ENCODE measurements at regions not wholly inside any gene's neighbourhood (a gene's known extent, or its start where the extent isn't known, plus 50 kb on each side); places are given as distances from the start of the nearest gene placed in this dataset.

DNA sequence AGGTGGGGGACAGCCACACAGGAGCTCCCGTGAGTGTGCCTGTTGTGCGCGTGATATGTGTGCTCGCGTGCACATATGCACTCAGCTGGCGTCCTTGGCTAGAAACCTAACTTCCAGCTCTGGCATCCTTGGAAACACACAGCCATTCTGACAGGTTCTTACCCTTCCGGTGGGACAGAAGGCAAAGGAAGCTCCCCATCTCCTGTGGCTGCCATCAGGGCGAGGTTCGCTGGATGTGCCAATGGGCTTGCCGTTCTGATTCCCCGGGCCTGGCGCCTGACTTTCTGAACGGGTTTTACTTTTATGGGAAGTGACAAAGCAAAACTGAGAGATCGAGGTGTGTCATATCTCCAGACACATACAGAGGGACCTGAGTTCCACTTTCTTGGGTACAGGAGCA is 124.7 kb downstream of the PAPOLA start:
- TF ChIP-seq EZH2phosphoT487 (IDR thresholded peaks at IDR 0.05; ENCODE audit: low read depth, severe bottlenecking, unreplicated experiment) (no peak), EZH2 (IDR thresholded peaks at IDR 0.05; ENCODE audit: borderline replicate concordance) (no peak), CTCF (IDR thresholded peaks at IDR 0.05; ENCODE audit: poor library complexity) (no peak)
- no peaks in the 10 kb centered on the region for H3K27me3 ChIP-seq

GRCh38 chr14:96627386-96627785 is 125.2 kb downstream of the PAPOLA start:
- no peaks in the 10 kb centered on the region for H3K79me2 ChIP-seq
- H3K27ac ChIP-seq = no peak overlapping the region
- DNase-seq (ENCODE audit: low spot score) = no peak
- H3K9me2 ChIP-seq (replicated peaks; ENCODE audit: insufficient read depth) = no peaks in the 10 kb centered on the region
- no peak overlapping the region for H2AFZ ChIP-seq
- no peaks in the 10 kb centered on the region for H3K27me3 ChIP-seq
- H4K20me1 ChIP-seq (ENCODE audit: insufficient read depth, poor library complexity, severe bottlenecking) = no peaks in the 10 kb centered on the region
- no peak for TF ChIP-seq EZH2phosphoT487 (IDR thresholded peaks at IDR 0.05; ENCODE audit: low read depth, severe bottlenecking, unreplicated experiment)
- TF ChIP-seq EZH2 (IDR thresholded peaks at IDR 0.05; ENCODE audit: borderline replicate concordance) = no peak
- no peak for TF ChIP-seq CTCF (IDR thresholded peaks at IDR 0.05; ENCODE audit: poor library complexity)
- H3K4me2 ChIP-seq = no peak overlapping the region
- H3K4me3 ChIP-seq = no peak overlapping the region
- H3K9me3 ChIP-seq (ENCODE audit: low read depth) = no peaks in the 10 kb centered on the region
- WGBS (ENCODE audit: low lambda C conversion rate, missing lambda C conversion rate) = 71% methylated on average over 4 of the region's 4 CpGs
- no peaks in the 10 kb centered on the region for H3K36me3 ChIP-seq (replicated peaks; ENCODE audit: insufficient read depth, low read depth)
- H3K4me1 ChIP-seq (ENCODE audit: insufficient read depth) = no peaks in the 10 kb centered on the region

More for the DNA sequence above, 124.7 kb downstream of the PAPOLA start:
- H3K4me1 ChIP-seq (ENCODE audit: insufficient read depth) = no peaks in the 10 kb centered on the region
- no peak overlapping the region for H3K4me3 ChIP-seq
- H2AFZ ChIP-seq = no peak overlapping the region
- no peaks in the 10 kb centered on the region for H3K9me3 ChIP-seq (ENCODE audit: low read depth)
- no peaks in the 10 kb centered on the region for H3K79me2 ChIP-seq
- 89% methylated on average over 14 of the region's 14 CpGs for WGBS (ENCODE audit: low lambda C conversion rate, missing lambda C conversion rate)
- H3K27ac ChIP-seq = no peak overlapping the region
- no peaks in the 10 kb centered on the region for H4K20me1 ChIP-seq (ENCODE audit: insufficient read depth, poor library complexity, severe bottlenecking)
- no peaks in the 10 kb centered on the region for H3K9me2 ChIP-seq (replicated peaks; ENCODE audit: insufficient read depth)
- no peak overlapping the region for H3K4me2 ChIP-seq
- no peaks in the 10 kb centered on the region for H3K36me3 ChIP-seq (replicated peaks; ENCODE audit: insufficient read depth, low read depth)
- no peak for DNase-seq (ENCODE audit: low spot score)

GRCh38 chr14:96627811-96628775 is 125.9 kb downstream of the PAPOLA start:
- Histone ChIP-seq H3K4me1 (ENCODE audit: insufficient read depth) (no peaks in the 10 kb centered on the region), H3K79me2 (no peaks in the 10 kb centered on the region), H4K20me1 (ENCODE audit: insufficient read depth, poor library complexity, severe bottlenecking) (no peaks in the 10 kb centered on the region), H3K27me3 (no peaks in the 10 kb centered on the region), H3K4me2 (no peak overlapping the region), H3K9me2 (replicated peaks; ENCODE audit: insufficient read depth) (no peaks in the 10 kb centered on the region), H3K27ac (no peak overlapping the region), H3K4me3 (no peak overlapping the region), H2AFZ (no peak overlapping the region), H3K9me3 (ENCODE audit: low read depth) (no peaks in the 10 kb centered on the region), H3K36me3 (replicated peaks; ENCODE audit: insufficient read depth, low read depth) (no peaks in the 10 kb centered on the region)
- TF ChIP-seq EZH2 (IDR thresholded peaks at IDR 0.05; ENCODE audit: borderline replicate concordance) = no peak
- TF ChIP-seq EZH2phosphoT487 (IDR thresholded peaks at IDR 0.05; ENCODE audit: low read depth, severe bottlenecking, unreplicated experiment) = no peak
- no peak for TF ChIP-seq CTCF (IDR thresholded peaks at IDR 0.05; ENCODE audit: poor library complexity)
- no peak for DNase-seq (ENCODE audit: low spot score)
- WGBS (ENCODE audit: low lambda C conversion rate, missing lambda C conversion rate) = 88% methylated on average over 10 of the region's 10 CpGs

Data from hepatocyte (in vitro differentiated cells).